ENCODE measurements at regions not wholly inside any gene's neighbourhood (a gene's known extent, or its start where the extent isn't known, plus 50 kb on each side); places are given as distances from the start of the nearest gene placed in this dataset.

DNA sequence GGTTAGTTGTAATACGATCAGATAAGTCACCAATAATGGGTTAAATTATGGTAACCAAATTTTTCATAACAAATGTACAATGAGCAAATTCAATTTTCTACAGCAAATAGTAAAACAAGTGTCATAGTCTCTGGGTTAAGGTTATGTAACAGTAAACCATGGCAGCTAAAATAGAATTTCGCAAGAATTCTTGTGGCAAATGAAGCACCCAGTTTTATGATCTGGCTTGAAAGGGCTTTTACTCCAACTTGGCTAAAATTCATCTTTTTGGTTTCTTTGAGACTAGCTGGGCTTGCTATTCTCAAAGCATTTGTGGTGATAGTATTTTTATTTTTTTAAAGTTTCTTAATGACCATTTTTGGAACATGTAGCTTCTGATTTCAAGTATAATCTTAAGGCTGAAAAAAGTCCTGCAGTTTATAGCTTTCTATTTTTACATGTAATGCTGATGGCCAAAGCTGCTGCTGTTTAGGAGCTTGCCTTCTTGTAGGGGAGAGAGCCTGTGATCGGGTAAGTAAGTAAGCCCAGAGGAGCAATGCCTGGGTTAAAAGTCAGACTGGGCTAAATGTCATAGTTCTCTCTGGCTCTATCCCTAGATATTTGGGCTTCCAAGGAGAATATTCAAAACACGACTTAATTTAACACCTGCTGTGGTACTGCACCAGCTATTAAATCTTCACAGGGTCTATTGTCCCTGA is 55.5 kb upstream of the SYPL1 start:
- DNase-seq (ENCODE audit: low spot score): no peak
- in situ Hi-C loops (cut with HindIII; ENCODE audit: low sequenced_read_pairs): no loop called here

- in situ Hi-C loops (cut with HindIII; ENCODE audit: low sequenced_read_pairs): no loop called here
- DNase-seq (ENCODE audit: low spot score): peak; percentile 79
Observed at GRCh38 chr7:106166651-106167342, 54.7 kb upstream of the SYPL1 start.

GRCh38 chr7:106165337-106165736 is 53.2 kb upstream of the SYPL1 start:
- DNase-seq (ENCODE audit: low spot score): no peak
- in situ Hi-C loops (cut with HindIII; ENCODE audit: low sequenced_read_pairs): no loop called here

DNA sequence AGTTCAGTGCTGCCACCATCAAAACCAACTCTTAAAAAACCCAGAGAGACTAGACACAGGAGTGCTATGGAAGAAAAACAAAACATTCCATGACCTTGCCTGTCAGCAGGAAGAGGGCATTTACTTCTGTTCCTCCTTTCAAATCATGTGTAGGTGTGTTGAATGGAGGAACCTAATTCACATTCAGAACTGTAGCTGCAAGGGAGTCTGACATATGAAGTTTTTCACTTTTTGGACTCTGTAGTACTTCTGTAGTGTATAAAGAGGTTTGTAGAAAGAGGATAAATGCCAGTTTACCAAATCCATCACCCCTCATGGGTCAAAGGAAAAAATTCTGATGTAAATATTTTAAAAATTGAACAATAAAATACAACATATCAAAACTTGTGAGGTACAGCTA is 51.1 kb upstream of the SYPL1 start:
- in situ Hi-C loops (cut with HindIII; ENCODE audit: low sequenced_read_pairs): no loop called here
- DNase-seq (ENCODE audit: low spot score): no peak
